ENCODE measurements at regions not wholly inside any gene's neighbourhood (a gene's known extent, or its start where the extent isn't known, plus 50 kb on each side); places are given as distances from the start of the nearest gene placed in this dataset.

- no peaks in the 10 kb centered on the region for H4K20me1 ChIP-seq (ENCODE audit: insufficient read depth, low read length)
- no peak overlapping the region for H2AFZ ChIP-seq (ENCODE audit: low read length)
- DNase-seq (ENCODE audit: low spot score) (no peak), ATAC-seq (no peak), FAIRE-seq (no peak)
- no peak overlapping the region for H3K27ac ChIP-seq (ENCODE audit: extremely low read length, insufficient read depth, low read length)
- CTCF ChIA-PET (ENCODE audit: low intra/inter-chr PET ratio, low total read pairs): no interaction called here
- H3K27me3 ChIP-seq (ENCODE audit: control insufficient read depth in 1 of 2, insufficient read depth in 2 of 2, low read length in 2 of 2): peaks cover 20 to 70% of the 10 kb centered on the region in 2 experiments
- 34% methylated on average over 4 of the region's 6 CpGs for WGBS (ENCODE audit: low lambda C conversion rate)
- no peak overlapping the region for H3K4me3 ChIP-seq (replicated peaks in 1 of 3; ENCODE audit: insufficient read depth in 1 of 3, low read depth in 2 of 3, low read length in 3 of 3)
- no peaks in the 10 kb centered on the region for H3K36me3 ChIP-seq (replicated peaks in 1 of 2; ENCODE audit: control insufficient read depth in 1 of 2, insufficient read depth in 2 of 2, low read length in 2 of 2)
- POLR2A ChIA-PET: no interaction called here
- H3K4me1 ChIP-seq (ENCODE audit: insufficient read depth, low read length): no peaks in the 10 kb centered on the region
- no TSS peak for BruUV-seq (replicated peaks)
- in situ Hi-C loops (cut with HindIII; ENCODE audit: extremely low pct_ligation_motif_present, low pct_unique_long_range_greater_than_20kb): no loop called here
- H3K9ac ChIP-seq (ENCODE audit: insufficient read depth, low read depth, low read length): no peak overlapping the region
- intact Hi-C loops (cut with micrococcal nuclease; ENCODE audit: unreplicated experiment): no loop called here
- no peaks in the 10 kb centered on the region for H3K9me3 ChIP-seq (ENCODE audit: low read length)
- TF ChIP-seq ZNF768 (CRISPR knock-in tag; IDR thresholded peaks at IDR 0.05) (peak; percentile 56; the same call in 1 of the 2 replicates), ZNF530 (CRISPR knock-in tag; IDR thresholded peaks at IDR 0.05; ENCODE audit: low read depth) (no peak)
- no peak overlapping the region for H3K4me2 ChIP-seq (ENCODE audit: low read depth, low read length)
- no peaks in the 10 kb centered on the region for H3K79me2 ChIP-seq (ENCODE audit: insufficient read depth, low read length)
Observed at GRCh38 chr1:22206551-22207125, 63.7 kb upstream of the WNT4 start.

- no peaks in the 10 kb centered on the region for H3K4me1 ChIP-seq (ENCODE audit: insufficient read depth, low read length)
- no peak overlapping the region for H3K9ac ChIP-seq (ENCODE audit: insufficient read depth, low read depth, low read length)
- no peaks in the 10 kb centered on the region for H3K9me3 ChIP-seq (ENCODE audit: low read length)
- H3K79me2 ChIP-seq (ENCODE audit: insufficient read depth, low read length): no peaks in the 10 kb centered on the region
- in situ Hi-C loops (cut with HindIII; ENCODE audit: extremely low pct_ligation_motif_present, low pct_unique_long_range_greater_than_20kb) (no loop called here), intact Hi-C loops (cut with micrococcal nuclease; ENCODE audit: unreplicated experiment) (no loop called here)
- H3K4me3 ChIP-seq (replicated peaks in 1 of 3; ENCODE audit: insufficient read depth in 1 of 3, low read depth in 2 of 3, low read length in 3 of 3): no peak overlapping the region
- H3K27me3 ChIP-seq (ENCODE audit: control insufficient read depth in 1 of 2, insufficient read depth in 2 of 2, low read length in 2 of 2): peaks cover 22 to 80% of the 10 kb centered on the region in 2 experiments
- no TSS peak for BruUV-seq (replicated peaks)
- H2AFZ ChIP-seq (ENCODE audit: low read length): no peak overlapping the region
- H3K27ac ChIP-seq (ENCODE audit: extremely low read length, insufficient read depth, low read length): no peak overlapping the region
- H4K20me1 ChIP-seq (ENCODE audit: insufficient read depth, low read length): no peaks in the 10 kb centered on the region
- ChIA-PET POLR2A (no interaction called here), CTCF (ENCODE audit: low intra/inter-chr PET ratio, low total read pairs) (no interaction called here)
- no peak overlapping the region for H3K4me2 ChIP-seq (ENCODE audit: low read depth, low read length)
- H3K36me3 ChIP-seq (replicated peaks in 1 of 2; ENCODE audit: control insufficient read depth in 1 of 2, insufficient read depth in 2 of 2, low read length in 2 of 2): no peaks in the 10 kb centered on the region
- no peak for ATAC-seq
- no peak for FAIRE-seq
- no peak for TF ChIP-seq RERE (CRISPR knock-in tag; IDR thresholded peaks at IDR 0.05; ENCODE audit: low read depth)
- no peak for TF ChIP-seq ZNF543 (CRISPR knock-in tag; IDR thresholded peaks at IDR 0.05)
- TF ChIP-seq SNAI1 (CRISPR knock-in tag; IDR thresholded peaks at IDR 0.05; ENCODE audit: borderline replicate concordance): no peak
- DNase-seq (ENCODE audit: low spot score): no peak
- WGBS (ENCODE audit: low lambda C conversion rate): 19% methylated on average over 17 of the region's 23 CpGs
Observed at GRCh38 chr1:22207511-22208267, 64.8 kb upstream of the WNT4 start.

All from HepG2 (cell line).